GM19238 (cell line): ENCODE measurements at regions not wholly inside any gene's neighbourhood (a gene's known extent, or its start where the extent isn't known, plus 50 kb on each side); places are given as distances from the start of the nearest gene placed in this dataset.

ENCODE experiments used
- DNase-seq: peaks from one replicate; pipeline ENCODE4 v3.0.0; 2011; ENCODE audit warnings: low spot score; ENCODE audit not compliant: insufficient read length

DNA sequence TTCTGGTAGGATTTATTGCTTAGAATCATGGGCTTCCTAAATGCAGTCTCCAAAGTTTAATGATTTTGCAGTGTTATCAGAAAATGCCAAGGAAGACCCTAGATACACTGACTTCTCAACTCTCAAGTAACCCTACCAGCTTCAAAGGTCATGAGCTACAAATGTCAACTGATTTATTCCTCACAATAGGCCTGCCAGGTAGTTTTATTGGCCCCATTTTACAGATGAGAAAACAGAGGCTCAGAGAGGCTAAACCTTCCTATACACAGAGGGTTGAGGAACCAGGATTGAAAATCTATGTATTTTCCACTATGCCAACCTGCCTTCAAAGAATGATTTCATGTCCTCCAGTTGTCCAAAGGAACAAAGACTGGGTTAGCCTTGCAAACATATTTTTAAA is 384.4 kb upstream of the POU3F1 start:
- no peak for DNase-seq

DNA sequence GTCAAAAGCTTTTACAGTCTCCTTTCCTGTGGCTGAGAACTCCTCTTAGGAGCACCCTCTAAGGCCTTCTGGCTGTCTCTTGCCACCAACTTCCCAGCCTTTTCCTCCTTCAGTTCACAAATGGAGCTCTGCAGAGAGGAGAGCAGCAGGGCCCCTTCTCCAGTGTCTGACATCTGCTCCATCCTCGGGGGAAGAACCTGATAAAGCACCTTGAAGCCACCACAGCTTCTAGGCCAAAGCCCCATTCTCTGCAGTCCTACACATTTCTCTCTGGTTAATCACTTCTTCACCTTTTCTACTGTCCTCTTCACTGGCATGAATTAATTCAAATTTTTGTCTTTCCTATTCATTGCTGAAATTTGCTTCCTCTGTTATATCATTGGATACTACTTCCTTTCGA is 378.1 kb upstream of the POU3F1 start:
- DNase-seq: no peak

GRCh38 chr1:38420666-38421065 is 374.1 kb upstream of the POU3F1 start:
- DNase-seq: no peak

DNA sequence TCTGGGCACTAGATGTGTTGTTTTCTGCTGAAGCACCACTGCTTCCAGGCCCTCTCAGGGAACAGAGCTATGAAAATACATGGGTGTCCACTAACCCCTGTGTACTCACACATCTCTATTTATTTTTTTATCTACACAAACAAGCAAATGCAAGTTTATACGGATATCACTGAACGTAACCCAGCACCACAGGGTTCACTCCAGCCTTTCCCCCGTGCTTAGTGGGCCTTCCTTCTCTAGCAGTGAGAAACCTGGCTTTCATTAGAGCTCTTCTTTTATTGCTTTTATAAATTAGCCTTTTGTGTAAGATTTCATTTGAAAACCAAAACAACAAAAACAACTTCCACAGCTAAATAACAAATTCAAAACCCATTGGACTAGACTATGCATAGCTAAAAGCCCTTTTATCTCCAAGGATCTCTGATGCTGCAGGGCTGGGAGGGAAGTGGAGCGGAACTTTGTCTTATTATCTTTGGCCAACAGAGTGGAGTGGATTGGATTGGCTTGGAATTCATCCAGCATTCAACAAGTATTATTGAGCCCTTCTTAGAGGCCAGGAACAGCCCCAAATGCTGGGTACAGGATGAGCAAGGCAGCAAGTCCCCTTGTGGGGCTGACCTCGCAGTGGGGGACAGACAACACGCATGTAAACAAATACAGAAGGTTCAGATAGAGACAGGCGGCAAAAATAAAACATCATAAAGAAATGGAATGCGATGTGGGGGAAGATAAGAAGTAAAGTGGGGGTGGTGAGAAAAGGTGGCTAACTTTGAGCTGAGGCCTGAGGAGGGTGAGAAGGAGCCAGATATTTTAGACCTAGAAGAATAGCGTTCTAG is 371.8 kb upstream of the POU3F1 start:
- no peak for DNase-seq

GRCh38 chr1:38403667-38404066 is 357.1 kb upstream of the POU3F1 start:
- no peak for DNase-seq

DNA sequence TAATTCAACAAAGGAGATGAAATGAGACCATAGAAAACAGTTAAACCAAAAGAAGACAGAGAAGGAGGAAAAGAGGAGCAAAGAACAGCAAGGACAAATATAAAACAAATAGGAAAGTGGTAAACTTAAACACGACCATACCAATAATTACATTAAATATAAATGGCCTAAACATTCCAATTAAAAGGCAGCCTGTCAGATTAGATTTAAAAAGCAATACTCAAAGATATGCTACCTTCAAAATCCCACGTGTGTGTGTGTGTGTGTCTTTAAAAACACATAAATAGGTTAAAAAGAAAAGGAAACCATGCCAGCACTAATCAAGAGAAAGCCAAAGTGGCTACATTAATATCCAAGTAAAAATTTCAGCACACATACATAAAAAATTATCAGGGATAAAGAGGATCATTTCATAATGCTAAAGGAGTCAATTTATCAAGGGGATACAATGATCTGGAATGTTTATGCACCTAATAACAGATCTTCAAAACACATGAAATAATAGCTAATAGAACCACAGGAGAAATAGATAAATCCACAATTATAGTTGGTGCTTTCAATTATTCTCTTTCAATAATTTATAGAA is 355.7 kb upstream of the POU3F1 start:
- DNase-seq: no peak

DNA sequence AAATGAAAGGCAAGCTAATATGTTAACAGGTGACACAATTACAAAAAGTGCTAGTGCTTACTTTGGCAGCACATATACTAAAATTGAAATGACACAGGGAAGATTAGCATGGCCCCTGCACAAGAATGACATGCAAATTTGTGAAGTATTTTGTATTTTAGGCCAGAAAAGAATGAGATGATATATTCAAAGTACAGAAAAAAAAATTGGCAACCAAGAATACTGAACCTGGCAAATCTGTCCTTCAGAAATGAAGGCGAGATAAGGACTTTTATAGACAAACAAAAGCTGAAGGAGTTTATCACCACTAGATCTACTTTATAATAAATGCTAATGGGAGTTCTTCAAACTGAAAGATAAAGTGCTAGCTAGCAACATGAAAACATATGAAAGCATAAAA is 350.0 kb upstream of the POU3F1 start:
- DNase-seq: no peak

DNA sequence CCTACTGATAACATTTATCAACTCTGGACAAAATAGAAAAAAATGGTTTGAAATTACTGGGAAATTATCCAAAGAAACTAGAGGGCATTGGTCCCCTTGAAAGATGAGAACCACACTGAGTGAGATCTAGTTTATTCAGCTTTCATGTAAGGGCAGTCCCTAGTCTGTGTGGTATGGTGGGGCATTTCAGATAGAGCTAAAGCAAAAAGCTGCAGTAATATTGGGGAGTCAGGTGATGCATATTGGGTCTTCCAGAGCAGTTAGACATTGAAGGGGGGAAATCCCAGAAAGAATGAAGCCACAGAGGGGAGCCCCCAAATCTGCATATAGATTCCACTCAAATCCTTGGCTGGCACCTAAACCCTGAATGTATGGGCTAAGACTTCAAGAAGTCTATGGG is 347.7 kb upstream of the POU3F1 start:
- DNase-seq: no peak

- DNase-seq: no peak
Observed at GRCh38 chr1:38392861-38393260, 346.3 kb upstream of the POU3F1 start.

GRCh38 chr1:38381256-38381655 is 334.7 kb upstream of the POU3F1 start:
- DNase-seq: no peak

DNA sequence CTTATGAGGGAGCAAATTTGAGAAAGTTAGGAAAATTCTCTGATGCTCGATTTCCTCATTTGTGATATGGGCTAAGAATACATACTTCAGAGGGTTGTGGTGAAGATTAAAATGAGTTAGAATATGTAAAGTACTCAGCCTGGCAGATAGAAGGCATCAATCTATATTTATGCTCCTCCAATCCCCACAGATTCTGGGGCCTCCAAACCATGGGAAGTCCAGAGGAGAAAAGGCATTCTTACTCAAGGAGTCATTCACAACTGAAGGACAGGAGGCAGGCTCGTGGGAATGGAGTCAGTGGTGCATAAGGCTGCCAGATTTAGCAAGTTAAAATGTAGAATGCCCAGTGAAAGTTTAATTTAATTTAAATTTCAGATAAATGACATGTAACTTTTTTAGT is 330.0 kb upstream of the POU3F1 start:
- no peak for DNase-seq

- no peak for DNase-seq
Observed at GRCh38 chr1:38375035-38375434, 328.4 kb upstream of the POU3F1 start.

- DNase-seq: no peak
Observed at GRCh38 chr1:38371505-38371844, 324.9 kb upstream of the POU3F1 start.

GRCh38 chr1:38370716-38371504 is 324.3 kb upstream of the POU3F1 start:
- no peak for DNase-seq

GRCh38 chr1:38365242-38365641 is 318.6 kb upstream of the POU3F1 start:
- DNase-seq: no peak

GRCh38 chr1:38361566-38361965 is 315.0 kb upstream of the POU3F1 start:
- no peak for DNase-seq

DNA sequence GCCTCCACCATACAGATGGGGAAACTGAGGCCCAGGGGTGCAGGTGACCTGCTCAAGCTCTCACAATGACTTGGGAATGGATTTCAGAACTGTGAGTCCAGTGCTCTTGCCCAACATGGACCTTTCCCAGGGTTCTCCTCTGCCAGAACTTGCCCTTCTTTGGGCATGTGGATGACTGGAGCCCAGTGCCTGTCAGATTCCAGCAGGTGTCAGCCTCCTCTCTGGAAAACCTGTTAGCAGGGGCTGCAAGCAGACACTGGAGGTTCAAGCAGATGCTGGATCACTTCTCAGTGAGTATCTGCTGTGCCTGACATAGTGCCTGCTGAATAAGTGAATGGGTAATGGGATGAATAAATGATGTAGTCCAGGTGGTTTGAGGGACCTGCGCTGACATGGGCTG is 314.2 kb upstream of the POU3F1 start:
- DNase-seq: no peak

DNA sequence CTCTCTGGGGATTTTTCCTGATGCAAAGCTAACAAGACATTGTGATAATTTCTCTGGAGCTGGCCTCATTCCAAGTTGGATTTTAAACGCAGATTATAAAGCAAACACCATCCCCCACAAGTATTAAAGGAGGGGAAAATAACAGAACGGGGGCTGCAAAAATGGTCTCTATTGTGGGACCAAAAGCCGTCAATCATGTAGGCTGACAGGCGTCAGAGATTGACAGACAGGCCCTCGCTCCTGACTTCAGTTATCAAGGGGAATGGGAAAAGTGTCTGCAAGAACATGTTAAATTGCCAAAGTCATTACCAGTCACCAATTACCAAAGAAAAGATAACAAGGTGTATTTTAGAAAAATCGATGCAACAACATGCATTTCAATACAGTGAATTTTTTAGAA is 307.4 kb upstream of the POU3F1 start:
- no peak for DNase-seq

GRCh38 chr1:38352869-38353268 is 306.3 kb upstream of the POU3F1 start:
- no peak for DNase-seq

- no peak for DNase-seq
Observed at GRCh38 chr1:38347446-38348175, 301.0 kb upstream of the POU3F1 start.

DNA sequence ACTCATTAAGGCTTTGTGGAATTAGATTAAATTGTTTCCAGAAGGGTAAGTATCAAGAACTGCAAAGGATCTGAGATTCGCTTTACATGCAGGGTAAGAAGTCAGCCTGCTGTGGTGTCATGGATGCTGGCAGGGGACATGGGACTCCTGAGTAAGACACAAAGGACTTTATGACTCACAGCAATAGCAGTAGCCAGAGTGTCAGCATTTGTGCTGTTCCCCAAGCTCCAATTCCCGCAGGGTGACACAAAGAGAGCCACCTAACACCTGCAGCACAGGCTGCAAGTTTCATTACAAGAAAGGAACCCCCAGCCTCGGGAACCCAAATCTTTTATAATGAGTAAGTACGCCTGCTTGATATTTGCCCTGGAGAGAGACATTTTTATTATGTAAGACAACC is 298.1 kb upstream of the POU3F1 start:
- DNase-seq: no peak

DNA sequence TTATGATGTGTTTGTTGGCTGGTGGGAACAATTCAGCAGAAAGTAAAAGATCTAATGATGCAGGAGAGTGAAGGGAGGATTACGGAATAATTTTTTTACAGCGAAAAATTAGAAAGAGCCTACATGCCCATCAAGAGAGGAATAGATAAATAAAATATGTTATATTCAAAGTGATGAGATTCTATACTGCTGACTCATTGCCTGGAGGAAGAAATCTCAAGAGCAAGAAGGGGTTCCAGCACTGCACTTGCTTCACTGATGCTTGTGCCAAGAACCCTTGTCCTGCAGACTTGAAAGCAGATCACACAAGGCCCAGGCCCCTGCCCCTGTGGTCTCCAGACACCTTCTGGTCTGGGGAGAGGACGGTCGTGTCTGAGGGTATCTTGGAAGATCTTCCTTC is 295.1 kb upstream of the POU3F1 start:
- DNase-seq: no peak
